ENCODE measurements at regions not wholly inside any gene's neighbourhood (a gene's known extent, or its start where the extent isn't known, plus 50 kb on each side); places are given as distances from the start of the nearest gene placed in this dataset.

- no peak for TF ChIP-seq POLR2A (IDR thresholded peaks at IDR 0.05)
- no peak for TF ChIP-seq CTCF (IDR thresholded peaks at IDR 0.05)
- TF ChIP-seq EP300 (IDR thresholded peaks at IDR 0.05), result no peak
These were observed 58.6 kb upstream of the BCL11B start for GRCh38 chr14:99330316-99331240.

Measured in suprapubic skin (tissue), 3 donors.